ENCODE measurements at regions not wholly inside any gene's neighbourhood (a gene's known extent, or its start where the extent isn't known, plus 50 kb on each side); places are given as distances from the start of the nearest gene placed in this dataset.

GRCh38 chr2:207394203-207394781 lies 135.5 kb upstream of the CREB1 start:
- TF ChIP-seq EZH2 (IDR thresholded peaks at IDR 0.05; ENCODE audit: insufficient read depth, poor library complexity, severe bottlenecking) (no peak), EZH2phosphoT487 (IDR thresholded peaks at IDR 0.05; ENCODE audit: insufficient read depth, low read depth) (no peak)
